Gastrocnemius medialis (tissue), 4 donors: ENCODE measurements at regions not wholly inside any gene's neighbourhood (a gene's known extent, or its start where the extent isn't known, plus 50 kb on each side); places are given as distances from the start of the nearest gene placed in this dataset.

ENCODE experiments used
- ATAC-seq, 2 donors: fragments of 150-250 bp; one replicate each; pipeline ENCODE4 v1.9.1; 2016
- DNase-seq, 2 donors: peaks; one replicate each; pipeline ENCODE4 v3.0.0-alpha.2; 2019
- H3K27ac ChIP-seq, 4 donors: fragments of 200-600 bp; sonication (generic); 1 replicate in 1 of 4; 2 replicates in 3 of 4; pipeline ENCODE4 v1.5.1; 2016 to 2018; ENCODE audit warnings: mild to moderate bottlenecking in 2 of 4, moderate library complexity in 1 of 4
- H3K27me3 ChIP-seq, 3 donors: fragments of 200-600 bp; sonication (generic) in 2 of 3; 1 replicate in 1 of 3; 2 replicates in 2 of 3; pipeline versions ENCODE4 v1.5.1 to v1.6.0; 2016 to 2019; ENCODE audit warnings: mild to moderate bottlenecking in 1 of 3, moderate library complexity in 1 of 3
- H3K36me3 ChIP-seq, 2 donors: fragments of 200-600 bp; sonication (generic) in 1 of 2; one replicate each; pipeline ENCODE4 v1.5.1; 2017 to 2018
- H3K4me1 ChIP-seq, 2 donors: fragments of 200-600 bp; sonication (generic) in 1 of 2; one replicate each; pipeline ENCODE4 v1.5.1; 2016 to 2017; ENCODE audit warnings: mild to moderate bottlenecking in 2 of 2
- H3K4me3 ChIP-seq, 4 donors: fragments of 200-600 bp; sonication (generic) in 3 of 4; 1 replicate in 1 of 4; 2 replicates in 3 of 4; pipeline ENCODE4 v1.5.1; 2016 to 2019; ENCODE audit warnings: mild to moderate bottlenecking in 2 of 4
- H3K9me3 ChIP-seq, 3 donors: fragments of 200-600 bp; sonication (generic) in 2 of 3; 1 replicate in 1 of 3; 2 replicates in 2 of 3; pipeline ENCODE4 v1.5.1; 2016 to 2019
- CTCF ChIP-seq, 5 experiments: fragments of 450-650 bp in 3 of 5; fragments of 200-600 bp in 2 of 5; sonication (generic) in 2 of 5; IDR thresholded peaks in 4 of 5; conservative IDR thresholded peaks in 1 of 5; 1 replicate in 4 of 5; 2 replicates in 1 of 5; pipeline ENCODE4 v1.5.1; 2016 to 2019; ENCODE audit warnings: antibody characterized with exemption in 5 of 5, mild to moderate bottlenecking in 3 of 5, moderate library complexity in 3 of 5
- POLR2A ChIP-seq, 2 donors: fragments of 450-650 bp; IDR thresholded peaks; one replicate each; pipeline ENCODE4 v1.6.1; 2017; ENCODE audit warnings: antibody characterized with exemption in 2 of 2, mild to moderate bottlenecking in 2 of 2, moderate library complexity in 2 of 2
- in situ Hi-C, 4 donors: fragments of 200-750 bp; cut with MboI; loops; one replicate each; pipeline versions ENCODE4 v1.15.0 to v1.8.0; 2017; ENCODE audit warnings: low sequenced_read_pairs in 4 of 4
- intact Hi-C: fragments of 100-400 bp; cut with DNase I; formaldehyde crosslinking; loops from one replicate; pipeline ENCODE4 v1.15.1; 2023; ENCODE audit warnings: low total_unique reads

DNA sequence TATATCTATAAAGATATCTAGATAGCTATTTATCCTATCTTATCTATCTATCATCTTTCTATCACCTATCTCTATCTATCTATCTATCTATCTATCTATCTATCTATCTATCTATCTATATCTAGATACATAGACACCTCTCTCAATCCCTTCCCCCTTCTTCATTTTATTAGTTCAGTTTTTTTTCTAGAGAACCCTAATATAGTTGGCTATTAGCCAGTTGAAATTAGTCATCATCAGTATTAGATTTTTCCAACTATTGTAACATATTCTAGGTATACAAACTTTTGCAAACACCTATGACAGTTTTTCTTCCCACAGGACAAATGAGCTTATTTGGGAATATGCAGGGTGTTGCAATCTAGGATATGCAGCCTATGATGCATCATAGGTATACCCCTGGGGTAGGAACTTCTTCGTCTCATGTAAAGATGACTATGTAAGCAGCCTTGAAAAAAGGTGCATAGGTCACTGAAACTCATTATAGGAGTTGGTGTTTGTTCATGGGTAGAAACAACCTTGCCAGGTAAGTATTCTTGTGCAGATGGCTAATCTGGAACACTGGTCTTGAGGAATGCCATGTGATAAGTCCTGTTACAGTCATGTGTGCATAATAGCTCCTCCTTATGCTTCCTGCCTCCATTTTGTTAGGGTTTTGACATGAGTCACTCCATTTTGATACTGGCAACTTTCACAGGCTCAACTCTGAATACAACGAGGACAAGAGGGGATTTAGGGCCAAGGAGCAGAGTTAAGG is 160.7 kb upstream of the ZSWIM2 start:
- H3K4me1 ChIP-seq: peaks cover 0 to 4% of the 10 kb centered on the region in 2 donors
- intact Hi-C loops (no loop called here), in situ Hi-C loops (no loop called here)
- DNase-seq (no peak), ATAC-seq (no peak)
- no peaks in the 10 kb centered on the region for H3K27me3 ChIP-seq
- no peaks in the 10 kb centered on the region for H3K36me3 ChIP-seq
- H3K4me3 ChIP-seq: no peak overlapping the region
- no peak overlapping the region for H3K27ac ChIP-seq
- no peaks in the 10 kb centered on the region for H3K9me3 ChIP-seq
- TF ChIP-seq POLR2A (IDR thresholded peaks at IDR 0.05) (no peak), CTCF (IDR thresholded peaks at IDR 0.05 in 4 of 5, conservative IDR thresholded peaks at IDR 0.05 in 1 of 5) (no peak)

- no peaks in the 10 kb centered on the region for H3K9me3 ChIP-seq
Measured at GRCh38 chr2:187008111-187008510, 159.1 kb upstream of the ZSWIM2 start.

DNA sequence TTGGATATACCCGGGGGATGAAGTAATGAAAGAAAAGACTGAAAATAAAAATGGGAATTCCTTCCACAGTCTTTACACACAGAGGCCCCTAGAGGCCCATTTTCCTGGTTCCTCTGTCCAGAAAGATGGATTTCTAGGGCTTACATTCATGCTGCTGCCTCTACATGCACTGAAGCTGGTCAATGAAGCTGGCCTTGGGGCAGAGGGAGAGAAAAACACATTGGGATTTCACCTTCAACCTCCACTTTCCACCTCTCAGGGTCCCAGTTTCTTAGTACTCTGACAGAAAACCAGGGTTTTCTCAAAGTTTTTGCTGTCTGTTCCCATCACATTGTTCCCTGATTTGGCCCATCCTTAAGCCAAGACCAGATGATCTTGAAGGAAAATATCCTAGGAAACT is 154.6 kb upstream of the ZSWIM2 start:
- H3K27me3 ChIP-seq: no peaks in the 10 kb centered on the region
- intact Hi-C loops: no loop called here
- no peaks in the 10 kb centered on the region for H3K4me1 ChIP-seq
- H3K36me3 ChIP-seq: no peaks in the 10 kb centered on the region
- TF ChIP-seq CTCF (IDR thresholded peaks at IDR 0.05 in 4 of 5, conservative IDR thresholded peaks at IDR 0.05 in 1 of 5): no peak
- TF ChIP-seq POLR2A (IDR thresholded peaks at IDR 0.05): no peak
- in situ Hi-C loops: no loop called here
- DNase-seq (no peak), ATAC-seq (no peak)
- H3K9me3 ChIP-seq: no peaks in the 10 kb centered on the region
- H3K4me3 ChIP-seq: peak overlapping the region in 2 of 4 donors; percentile 15 to 25
- no peak overlapping the region for H3K27ac ChIP-seq

More at GRCh38 chr2:187008111-187008510, 159.1 kb upstream of the ZSWIM2 start:
- no peaks in the 10 kb centered on the region for H3K27me3 ChIP-seq
- ATAC-seq (no peak), DNase-seq (no peak)
- no peak overlapping the region for H3K27ac ChIP-seq
- in situ Hi-C loops (no loop called here), intact Hi-C loops (no loop called here)
- peaks cover 0 to 4% of the 10 kb centered on the region in 2 donors for H3K4me1 ChIP-seq
- no peak overlapping the region for H3K4me3 ChIP-seq
- TF ChIP-seq CTCF (IDR thresholded peaks at IDR 0.05 in 4 of 5, conservative IDR thresholded peaks at IDR 0.05 in 1 of 5) (no peak), POLR2A (IDR thresholded peaks at IDR 0.05) (no peak)
- H3K36me3 ChIP-seq: no peaks in the 10 kb centered on the region

- H3K36me3 ChIP-seq: no peaks in the 10 kb centered on the region
- in situ Hi-C loops: no loop called here
- H3K4me1 ChIP-seq: no peaks in the 10 kb centered on the region
- no peak for DNase-seq
- peak overlapping the region in 2 of 4 donors; percentile 15 to 25 for H3K4me3 ChIP-seq
- no peaks in the 10 kb centered on the region for H3K9me3 ChIP-seq
- TF ChIP-seq CTCF (IDR thresholded peaks at IDR 0.05 in 4 of 5, conservative IDR thresholded peaks at IDR 0.05 in 1 of 5) (no peak), POLR2A (IDR thresholded peaks at IDR 0.05) (no peak)
- no peak overlapping the region for H3K27ac ChIP-seq
- no peak for ATAC-seq
- intact Hi-C loops: no loop called here
- no peaks in the 10 kb centered on the region for H3K27me3 ChIP-seq
Measured at GRCh38 chr2:187003038-187003554, 154.1 kb upstream of the ZSWIM2 start.
